Panc1 (cell line): ENCODE measurements at regions not wholly inside any gene's neighbourhood (a gene's known extent, or its start where the extent isn't known, plus 50 kb on each side); places are given as distances from the start of the nearest gene placed in this dataset.

Experiments
- ATAC-seq: fragments of 200-7000 bp; cut with Tn5 transposase; 2 replicates; pipeline ENCODE4 v1.9.1; 2020; ENCODE audit warnings: mild to moderate bottlenecking, moderate library complexity
- BruUV-seq: library from RNA; stranded (reverse); fragments of 400-500 nt; replicated peaks from 2 replicates; lab custom pipeline; 2021; lab: Mats Ljungman, UMichigan
- CTCF ChIA-PET: fragments of 300-600 bp; sonication (Branson Sonifier 250); formaldehyde crosslinking; loops from one replicate; lab custom pipeline; 2022; ENCODE audit warnings: antibody characterized with exemption; lab: Charles Lee
- POLR2A ChIA-PET: fragments of 300-600 bp; sonication (Branson Sonifier 250); formaldehyde crosslinking; loops from one replicate; lab custom pipeline; 2022; ENCODE audit warnings: antibody characterized with exemption; lab: Charles Lee
- DNase-seq: peaks from one replicate; pipeline ENCODE4 v3.0.0-alpha.2; 2010; ENCODE audit warnings: low read depth, low spot score
- H3K27ac ChIP-seq: 2 replicates; pipeline ENCODE4 v1.5.1; 2011; ENCODE audit warnings: mild to moderate bottlenecking, low read length, inconsistent platforms
- H3K27me3 ChIP-seq: fragments of 200-500 bp; sonication (Bioruptor generic); 2 replicates; pipeline ENCODE4 v1.6.0; 2014; ENCODE audit warnings: low read length, inconsistent platforms; ENCODE audit not compliant: control insufficient read depth, insufficient read depth
- H3K36me3 ChIP-seq: fragments of 200-500 bp; sonication (Bioruptor generic); 2 replicates; pipeline ENCODE4 v1.5.1; 2014; ENCODE audit warnings: inconsistent platforms, mild to moderate bottlenecking, low read length, moderate library complexity; ENCODE audit not compliant: control insufficient read depth, insufficient read depth
- H3K4me1 ChIP-seq: 2 replicates; pipeline ENCODE4 v1.5.1; 2011; ENCODE audit warnings: inconsistent platforms, mild to moderate bottlenecking, low read length, moderate library complexity; ENCODE audit not compliant: control insufficient read depth, insufficient read depth
- H3K4me3 ChIP-seq, 2 experiments: 2 replicates each; pipeline ENCODE4 v1.5.1; 2011 to 2012; ENCODE audit warnings: low read depth in 2 of 2, low read length in 2 of 2, mild to moderate bottlenecking in 2 of 2, inconsistent platforms in 1 of 2, moderate library complexity in 1 of 2
- H3K9me3 ChIP-seq: fragments of 200-500 bp; sonication (Bioruptor generic); 2 replicates; pipeline ENCODE4 v1.5.1; 2014; ENCODE audit warnings: low read depth, mild to moderate bottlenecking, inconsistent platforms, low read length, moderate library complexity; ENCODE audit not compliant: control insufficient read depth, insufficient read depth
- POLR2AphosphoS5 ChIP-seq: IDR thresholded peaks from 2 replicates; pipeline ENCODE4 v1.6.1; 2012; ENCODE audit warnings: mild to moderate bottlenecking, low read depth, low read length, moderate library complexity
- SIN3A ChIP-seq: IDR thresholded peaks from 2 replicates; pipeline ENCODE4 v1.6.1; 2012; ENCODE audit warnings: low read depth, mild to moderate bottlenecking, low read length, moderate library complexity, borderline replicate concordance; ENCODE audit not compliant: insufficient read depth
- TCF7L2 ChIP-seq: IDR thresholded peaks from 2 replicates; pipeline ENCODE4 v1.6.1; 2011; ENCODE audit warnings: mild to moderate bottlenecking, low read depth, low read length, inconsistent platforms
- in situ Hi-C: cut with HindIII; loops from 2 replicates; pipeline ENCODE4 v1.10.0; 2016; ENCODE audit warnings: low sequenced_read_pairs, low pct_unique_long_range_greater_than_20kb
- intact Hi-C: fragments of 100-400 bp; cut with micrococcal nuclease; formaldehyde crosslinking; loops from one replicate; pipeline ENCODE4 v1.10.0; 2022; ENCODE audit not compliant: unreplicated experiment
- TF ChIP-seq, protein P1 (sequence below): fragments of 450-650 bp; IDR thresholded peaks from 2 replicates; pipeline ENCODE4 v1.5.1; 2017; ENCODE audit warnings: mild to moderate bottlenecking
- TF ChIP-seq, protein P2 (sequence below), 2 experiments: IDR thresholded peaks; 2 replicates each; pipeline ENCODE4 v1.6.1; 2011 to 2012; ENCODE audit warnings: low read depth in 2 of 2, control low read depth in 1 of 2, low read length in 1 of 2, mild to moderate bottlenecking in 1 of 2, moderate library complexity in 1 of 2; ENCODE audit not compliant: insufficient read depth in 1 of 2

DNA sequence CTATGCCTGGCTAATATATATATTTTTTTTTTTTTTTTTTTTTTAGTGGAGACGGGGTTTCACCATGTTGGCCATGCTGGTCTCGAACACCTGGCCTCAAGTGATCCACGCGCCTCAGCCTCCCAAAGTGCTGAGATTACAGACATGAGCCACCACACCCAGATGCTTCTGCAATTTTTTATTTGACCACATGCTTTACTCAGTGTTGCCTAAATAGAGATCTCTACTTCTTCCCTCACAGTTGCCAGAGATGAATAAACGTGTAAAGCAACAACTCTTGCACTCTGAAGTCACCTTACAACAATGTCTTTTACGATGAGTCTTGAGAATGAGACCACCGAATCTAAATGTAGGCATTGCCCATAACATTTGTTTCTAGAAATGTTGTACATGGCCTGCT lies 107.9 kb upstream of the FRMD4A start:
- TF ChIP-seq, protein P1, sequence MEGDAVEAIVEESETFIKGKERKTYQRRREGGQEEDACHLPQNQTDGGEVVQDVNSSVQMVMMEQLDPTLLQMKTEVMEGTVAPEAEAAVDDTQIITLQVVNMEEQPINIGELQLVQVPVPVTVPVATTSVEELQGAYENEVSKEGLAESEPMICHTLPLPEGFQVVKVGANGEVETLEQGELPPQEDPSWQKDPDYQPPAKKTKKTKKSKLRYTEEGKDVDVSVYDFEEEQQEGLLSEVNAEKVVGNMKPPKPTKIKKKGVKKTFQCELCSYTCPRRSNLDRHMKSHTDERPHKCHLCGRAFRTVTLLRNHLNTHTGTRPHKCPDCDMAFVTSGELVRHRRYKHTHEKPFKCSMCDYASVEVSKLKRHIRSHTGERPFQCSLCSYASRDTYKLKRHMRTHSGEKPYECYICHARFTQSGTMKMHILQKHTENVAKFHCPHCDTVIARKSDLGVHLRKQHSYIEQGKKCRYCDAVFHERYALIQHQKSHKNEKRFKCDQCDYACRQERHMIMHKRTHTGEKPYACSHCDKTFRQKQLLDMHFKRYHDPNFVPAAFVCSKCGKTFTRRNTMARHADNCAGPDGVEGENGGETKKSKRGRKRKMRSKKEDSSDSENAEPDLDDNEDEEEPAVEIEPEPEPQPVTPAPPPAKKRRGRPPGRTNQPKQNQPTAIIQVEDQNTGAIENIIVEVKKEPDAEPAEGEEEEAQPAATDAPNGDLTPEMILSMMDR, result no peak
- TF ChIP-seq SIN3A (no peak), POLR2AphosphoS5 (no peak), TCF7L2 (no peak)
- TF ChIP-seq, protein P2, sequence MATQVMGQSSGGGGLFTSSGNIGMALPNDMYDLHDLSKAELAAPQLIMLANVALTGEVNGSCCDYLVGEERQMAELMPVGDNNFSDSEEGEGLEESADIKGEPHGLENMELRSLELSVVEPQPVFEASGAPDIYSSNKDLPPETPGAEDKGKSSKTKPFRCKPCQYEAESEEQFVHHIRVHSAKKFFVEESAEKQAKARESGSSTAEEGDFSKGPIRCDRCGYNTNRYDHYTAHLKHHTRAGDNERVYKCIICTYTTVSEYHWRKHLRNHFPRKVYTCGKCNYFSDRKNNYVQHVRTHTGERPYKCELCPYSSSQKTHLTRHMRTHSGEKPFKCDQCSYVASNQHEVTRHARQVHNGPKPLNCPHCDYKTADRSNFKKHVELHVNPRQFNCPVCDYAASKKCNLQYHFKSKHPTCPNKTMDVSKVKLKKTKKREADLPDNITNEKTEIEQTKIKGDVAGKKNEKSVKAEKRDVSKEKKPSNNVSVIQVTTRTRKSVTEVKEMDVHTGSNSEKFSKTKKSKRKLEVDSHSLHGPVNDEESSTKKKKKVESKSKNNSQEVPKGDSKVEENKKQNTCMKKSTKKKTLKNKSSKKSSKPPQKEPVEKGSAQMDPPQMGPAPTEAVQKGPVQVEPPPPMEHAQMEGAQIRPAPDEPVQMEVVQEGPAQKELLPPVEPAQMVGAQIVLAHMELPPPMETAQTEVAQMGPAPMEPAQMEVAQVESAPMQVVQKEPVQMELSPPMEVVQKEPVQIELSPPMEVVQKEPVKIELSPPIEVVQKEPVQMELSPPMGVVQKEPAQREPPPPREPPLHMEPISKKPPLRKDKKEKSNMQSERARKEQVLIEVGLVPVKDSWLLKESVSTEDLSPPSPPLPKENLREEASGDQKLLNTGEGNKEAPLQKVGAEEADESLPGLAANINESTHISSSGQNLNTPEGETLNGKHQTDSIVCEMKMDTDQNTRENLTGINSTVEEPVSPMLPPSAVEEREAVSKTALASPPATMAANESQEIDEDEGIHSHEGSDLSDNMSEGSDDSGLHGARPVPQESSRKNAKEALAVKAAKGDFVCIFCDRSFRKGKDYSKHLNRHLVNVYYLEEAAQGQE (IDR thresholded peaks at IDR 0.05; ENCODE audit: insufficient read depth in 1 of 2, low read depth in 2 of 2, low read length in 1 of 2), result no peak
- in situ Hi-C loops, result no loop called here
- intact Hi-C loops, result no loop called here
- Histone ChIP-seq H3K4me3 (no peak overlapping the region), H3K27me3 (no peaks in the 10 kb centered on the region; the same call in 1 of the 2 replicates), H3K9me3 (no peaks in the 10 kb centered on the region), H3K4me1 (no peaks in the 10 kb centered on the region), H3K36me3 (no peaks in the 10 kb centered on the region), H3K27ac (no peak overlapping the region)
- no peak for ATAC-seq
- DNase-seq, result no peak
- CTCF ChIA-PET, result no interaction called here
- POLR2A ChIA-PET, result no interaction called here
- BruUV-seq, result no TSS peak

DNA sequence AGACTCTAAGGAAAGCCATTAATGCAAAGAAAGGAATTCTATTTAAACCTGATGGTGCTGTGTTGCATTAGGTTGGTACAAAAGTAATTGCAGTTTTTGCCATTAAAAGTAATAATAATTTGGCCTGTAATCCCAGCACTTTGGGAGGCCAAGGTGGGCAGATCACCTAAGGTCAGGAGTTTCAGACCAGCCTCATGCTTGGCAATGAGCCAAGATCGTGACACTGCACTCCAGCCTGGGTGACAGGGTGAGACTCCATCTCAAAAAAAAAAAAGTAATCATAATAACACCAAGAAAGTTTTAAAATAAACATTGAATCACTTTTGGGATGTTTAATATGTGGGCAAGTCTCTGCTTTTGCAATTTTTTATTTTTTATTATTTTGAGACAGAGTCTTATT lies 107.3 kb upstream of the FRMD4A start:
- H3K27me3 ChIP-seq, result no peaks in the 10 kb centered on the region; the same call in 1 of the 2 replicates
- no peaks in the 10 kb centered on the region for H3K4me1 ChIP-seq
- no peak overlapping the region for H3K27ac ChIP-seq
- ATAC-seq (no peak), DNase-seq (no peak)
- no peaks in the 10 kb centered on the region for H3K9me3 ChIP-seq
- intact Hi-C loops, result no loop called here
- POLR2A ChIA-PET, result no interaction called here
- CTCF ChIA-PET, result no interaction called here
- in situ Hi-C loops, result no loop called here
- H3K4me3 ChIP-seq, result no peak overlapping the region
- no peak for TF ChIP-seq SIN3A
- TF ChIP-seq TCF7L2, result no peak
- TF ChIP-seq, protein P2 (IDR thresholded peaks at IDR 0.05; ENCODE audit: insufficient read depth in 1 of 2, low read depth in 2 of 2, low read length in 1 of 2), result no peak
- TF ChIP-seq POLR2AphosphoS5, result no peak
- TF ChIP-seq, protein P1, result no peak
- H3K36me3 ChIP-seq, result no peaks in the 10 kb centered on the region
- no TSS peak for BruUV-seq
